IPS-18c (cell line): ENCODE measurements at regions not wholly inside any gene's neighbourhood (a gene's known extent, or its start where the extent isn't known, plus 50 kb on each side); places are given as distances from the start of the nearest gene placed in this dataset.
"Not testable (repeated sequence)": the region's sequence is repeated elsewhere in the genome, so short reads cannot be mapped to it uniquely, and the experiment has no call there.

Source experiments
- H3K4me3 ChIP-seq: 2 replicates; pipeline ENCODE4 v1.7.0; 2013; ENCODE audit warnings: low read depth, mild to moderate bottlenecking, low read length, moderate library complexity; ENCODE audit not compliant: insufficient read depth
- H3K9me3 ChIP-seq: one replicate; pipeline ENCODE4 v1.6.1; 2013; ENCODE audit warnings: mild to moderate bottlenecking, low read length, moderate library complexity; ENCODE audit not compliant: control insufficient read depth, insufficient read depth

GRCh38 chr10:57096044-57096443, 735.0 kb upstream of the ZWINT start:
- peaks cover 3% of the 10 kb centered on the region for H3K9me3 ChIP-seq
- no peak overlapping the region for H3K4me3 ChIP-seq

DNA sequence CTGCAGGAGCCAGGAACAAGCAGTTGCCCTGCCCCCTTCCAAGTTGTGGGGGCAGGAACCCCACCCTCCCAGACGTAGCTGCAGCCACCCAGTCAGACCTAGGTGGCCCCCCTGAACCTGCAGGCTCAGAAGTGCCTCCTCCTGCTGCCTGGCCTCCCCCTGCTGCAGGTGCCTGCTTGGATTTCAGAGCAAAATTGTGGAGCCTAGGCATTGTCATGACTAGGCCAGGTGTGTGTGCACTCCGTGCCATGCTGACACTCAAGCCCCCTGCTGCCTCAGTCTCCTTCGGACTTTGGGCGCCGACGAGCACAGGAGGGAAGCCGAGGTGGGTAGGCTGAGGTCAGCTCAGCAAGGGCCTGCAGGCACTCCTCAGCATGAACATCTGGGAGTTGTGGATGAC, 733.9 kb upstream of the ZWINT start:
- Histone ChIP-seq H3K4me3 (no peak overlapping the region), H3K9me3 (peaks cover 3% of the 10 kb centered on the region)

- H3K4me3 ChIP-seq: no peak overlapping the region
Observed at GRCh38 chr10:57094083-57094482, 733.0 kb upstream of the ZWINT start.

GRCh38 chr10:57053530-57053929, 692.5 kb upstream of the ZWINT start:
- Histone ChIP-seq H3K4me3 (no peak overlapping the region), H3K9me3 (no peaks in the 10 kb centered on the region)

More at GRCh38 chr10:57094083-57094482, 733.0 kb upstream of the ZWINT start:
- peaks cover 3% of the 10 kb centered on the region for H3K9me3 ChIP-seq

DNA sequence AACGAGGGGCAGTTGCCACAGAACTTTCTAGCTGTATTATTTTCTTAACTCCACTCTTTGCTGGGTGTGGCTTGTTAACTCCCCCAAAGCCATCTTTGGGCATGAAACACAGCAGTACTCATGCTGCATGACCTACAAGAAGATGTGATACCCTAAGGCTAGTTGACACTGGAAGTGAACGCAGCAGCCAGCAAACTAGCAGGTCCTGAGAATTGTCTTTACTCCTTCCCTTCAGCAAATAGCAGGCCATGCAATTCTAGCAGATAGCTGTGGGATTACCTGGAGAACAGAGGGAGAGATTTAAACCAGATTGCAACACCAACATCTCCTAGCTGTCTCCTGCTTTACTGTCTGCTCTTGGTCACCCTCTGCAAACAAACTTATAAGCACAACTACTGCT, 688.0 kb upstream of the ZWINT start:
- no peaks in the 10 kb centered on the region for H3K9me3 ChIP-seq
- H3K4me3 ChIP-seq: no peak overlapping the region

GRCh38 chr10:57038531-57038930, 677.5 kb upstream of the ZWINT start:
- Histone ChIP-seq H3K9me3 (no peaks in the 10 kb centered on the region), H3K4me3 (no peak overlapping the region)

- no peak overlapping the region for H3K4me3 ChIP-seq
- no peaks in the 10 kb centered on the region for H3K9me3 ChIP-seq
Observed at GRCh38 chr10:57035310-57035709, 674.3 kb upstream of the ZWINT start.

DNA sequence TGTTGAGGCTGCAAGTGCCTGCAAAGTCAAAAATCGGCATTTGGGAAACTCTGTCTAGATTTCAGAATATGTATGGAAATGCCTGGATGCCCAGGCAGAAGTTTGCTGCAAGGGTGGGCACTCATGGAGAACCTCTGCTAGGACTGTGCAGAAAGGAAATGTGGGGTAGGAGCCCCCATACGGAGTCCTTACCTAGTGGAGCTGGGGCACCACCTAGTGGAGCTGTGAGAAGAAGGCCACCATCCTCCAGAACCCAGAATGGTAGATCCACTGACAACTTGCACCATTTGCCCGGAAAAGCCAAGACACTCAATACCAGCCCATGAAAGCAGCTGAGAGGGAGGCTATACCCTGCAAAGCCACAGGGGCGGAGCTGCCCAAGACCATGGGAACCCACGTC, 671.2 kb upstream of the ZWINT start:
- H3K9me3 ChIP-seq, H3K4me3 ChIP-seq: not testable (repeated sequence)

DNA sequence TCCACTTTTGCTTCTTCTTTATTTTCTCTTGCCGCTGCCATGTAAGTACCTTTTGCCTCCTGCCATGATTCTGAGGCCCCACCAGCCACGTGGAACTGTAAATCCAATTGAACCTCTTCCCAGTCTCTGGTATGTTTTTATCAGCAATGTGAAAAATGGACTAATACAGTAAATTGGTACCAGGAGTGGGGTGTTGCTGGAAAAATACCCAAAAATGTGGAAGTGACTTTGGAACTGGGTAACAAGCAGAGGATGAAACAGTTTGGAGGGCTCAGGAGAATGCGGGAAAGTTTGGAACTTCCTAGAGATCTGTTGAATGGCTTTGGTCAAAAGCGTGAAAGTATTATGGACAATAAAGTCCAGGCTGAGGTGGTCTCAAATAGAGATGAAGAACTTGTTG, 670.3 kb upstream of the ZWINT start:
- no peak overlapping the region for H3K4me3 ChIP-seq
- H3K9me3 ChIP-seq: no peaks in the 10 kb centered on the region

GRCh38 chr10:57026307-57026706, 665.2 kb upstream of the ZWINT start:
- H3K4me3 ChIP-seq: no peak overlapping the region

DNA sequence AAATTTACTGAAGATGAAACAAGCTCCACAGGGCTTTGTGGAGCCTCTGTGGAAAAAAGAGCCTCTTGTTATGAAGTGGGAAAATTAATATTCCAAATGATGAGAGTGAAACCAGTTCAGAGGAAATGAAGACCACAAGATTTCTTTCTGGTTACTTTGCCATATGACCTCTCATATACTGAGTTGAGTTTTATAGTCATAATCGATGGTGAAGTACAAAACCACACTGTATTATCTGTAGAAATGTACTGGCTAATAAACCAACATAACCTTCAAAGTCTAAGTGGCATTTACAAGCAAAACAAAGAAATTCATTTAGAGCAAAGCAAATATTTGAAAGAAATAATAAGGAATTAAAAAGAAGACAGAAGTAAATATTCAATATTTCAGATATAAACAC, 662.6 kb upstream of the ZWINT start:
- no peak overlapping the region for H3K4me3 ChIP-seq
- no peaks in the 10 kb centered on the region for H3K9me3 ChIP-seq

More at GRCh38 chr10:57026307-57026706, 665.2 kb upstream of the ZWINT start:
- no peaks in the 10 kb centered on the region for H3K9me3 ChIP-seq

DNA sequence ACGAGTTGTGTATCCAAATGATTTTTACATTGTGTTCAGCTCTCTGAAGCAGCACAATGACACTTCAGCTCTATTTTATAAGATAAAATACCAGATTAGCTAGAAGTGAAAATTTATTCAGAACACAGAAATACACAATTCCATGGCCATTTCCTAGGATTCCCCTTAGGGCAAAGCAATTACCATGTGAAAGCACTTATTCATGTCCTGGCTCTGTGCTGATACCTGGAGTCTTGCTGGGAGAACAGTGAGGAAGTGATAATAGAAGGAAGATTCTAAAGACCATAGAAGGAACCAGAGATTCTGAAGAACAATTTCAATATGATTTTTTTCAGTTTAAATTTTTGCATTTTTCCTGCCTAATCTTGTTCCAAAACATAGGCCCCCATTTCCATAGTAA, 657.4 kb upstream of the ZWINT start:
- Histone ChIP-seq H3K4me3 (no peak overlapping the region), H3K9me3 (no peaks in the 10 kb centered on the region)

- H3K4me3 ChIP-seq: no peak overlapping the region
Observed at GRCh38 chr10:57017356-57018037, 656.4 kb upstream of the ZWINT start.

GRCh38 chr10:57015595-57016318, 654.7 kb upstream of the ZWINT start:
- H3K9me3 ChIP-seq: no peaks in the 10 kb centered on the region
- no peak overlapping the region for H3K4me3 ChIP-seq

More at GRCh38 chr10:57017356-57018037, 656.4 kb upstream of the ZWINT start:
- no peaks in the 10 kb centered on the region for H3K9me3 ChIP-seq

DNA sequence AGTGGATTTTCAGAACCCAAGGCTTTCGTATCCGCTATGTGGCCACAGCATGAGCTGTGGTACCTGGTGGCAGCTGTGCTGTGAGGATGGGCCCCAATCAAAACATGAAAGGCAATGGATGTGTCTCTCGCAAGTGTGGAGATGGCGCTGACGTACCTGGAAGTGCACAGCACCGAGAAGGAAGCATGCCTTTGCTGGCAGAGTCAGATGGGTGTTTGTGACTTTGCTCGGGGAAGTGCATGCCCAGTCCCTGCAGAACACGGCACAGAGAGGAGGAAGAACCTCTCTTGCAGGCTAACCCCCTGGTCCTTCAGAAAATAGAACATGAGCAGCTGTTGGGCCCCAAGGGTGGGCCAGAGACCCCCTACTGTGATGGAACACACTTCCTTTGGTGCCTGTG, 654.1 kb upstream of the ZWINT start:
- H3K4me3 ChIP-seq: no peak overlapping the region
- H3K9me3 ChIP-seq: no peaks in the 10 kb centered on the region

DNA sequence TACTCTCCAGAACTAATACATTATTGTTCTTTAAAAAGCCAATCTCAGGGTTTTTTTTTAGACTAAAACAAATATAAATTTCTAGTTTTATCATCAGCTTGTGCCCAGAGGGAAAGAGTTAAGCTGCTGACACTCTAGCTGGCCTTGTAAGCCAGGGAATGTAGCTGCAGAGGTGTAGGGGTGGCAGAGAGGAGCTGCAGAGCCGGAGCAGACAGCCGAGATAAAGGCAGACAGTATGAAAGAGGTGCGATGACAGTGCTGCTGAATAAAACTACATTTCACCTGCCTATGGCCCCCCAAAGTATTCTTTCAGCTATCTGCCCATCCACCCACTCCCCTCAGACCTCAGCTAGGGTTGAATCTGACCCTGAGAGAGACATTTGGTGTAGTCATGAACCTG, 653.7 kb upstream of the ZWINT start:
- no peak overlapping the region for H3K4me3 ChIP-seq
- no peaks in the 10 kb centered on the region for H3K9me3 ChIP-seq

DNA sequence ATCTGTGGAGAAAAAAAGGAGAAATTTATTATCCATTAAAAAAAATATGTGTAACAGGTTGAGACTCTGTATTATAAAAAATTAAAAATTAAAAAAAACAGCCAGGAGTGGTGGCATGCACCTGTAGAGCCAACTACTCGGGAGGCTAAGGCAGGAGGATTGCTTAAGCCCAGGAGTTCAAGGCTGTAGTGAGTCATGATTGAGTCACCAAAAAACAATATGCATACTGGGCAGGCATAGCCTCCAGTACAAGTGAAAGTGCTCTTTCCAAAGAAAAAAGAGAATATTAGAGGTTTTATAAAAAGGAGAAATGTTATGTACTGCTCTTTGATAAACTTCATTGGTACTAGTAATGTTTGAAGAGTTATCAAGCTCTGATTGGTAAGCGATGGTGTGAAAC, 647.1 kb upstream of the ZWINT start:
- no peak overlapping the region for H3K4me3 ChIP-seq
- H3K9me3 ChIP-seq: no peaks in the 10 kb centered on the region

- H3K4me3 ChIP-seq: no peak overlapping the region
- H3K9me3 ChIP-seq: no peaks in the 10 kb centered on the region
Observed at GRCh38 chr10:56991591-56992069, 630.6 kb upstream of the ZWINT start.
